ENCODE measurements at regions not wholly inside any gene's neighbourhood (a gene's known extent, or its start where the extent isn't known, plus 50 kb on each side); places are given as distances from the start of the nearest gene placed in this dataset.

DNA sequence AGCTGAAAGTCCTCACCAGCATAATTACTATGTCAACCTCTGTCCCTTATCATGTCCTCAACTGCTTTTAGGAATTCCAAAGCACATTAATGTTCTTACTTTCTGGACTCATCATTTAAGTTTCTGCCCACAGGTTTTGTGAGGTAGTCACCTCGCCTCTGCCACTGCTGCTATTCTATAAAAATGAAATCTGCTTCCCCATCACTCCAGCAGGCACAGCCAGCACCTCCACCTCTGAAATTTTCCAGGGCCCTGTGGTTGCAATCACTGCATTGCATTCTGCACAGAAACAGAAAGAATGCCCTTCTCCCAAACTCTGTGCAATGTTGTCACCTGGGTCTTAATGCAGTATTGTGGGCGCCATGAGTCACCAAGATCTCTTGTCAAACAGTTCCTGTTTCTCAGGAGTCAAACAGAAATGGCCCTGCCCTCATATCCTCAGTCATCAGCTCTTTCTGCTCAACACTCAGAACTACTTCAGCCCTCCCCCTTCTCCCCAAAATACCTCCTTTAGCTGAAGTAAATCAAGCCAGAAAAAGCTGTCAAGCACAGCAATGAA is 529.2 kb upstream of the NBEA start:
- DNase-seq (ENCODE audit: low read depth in 2 of 2) = no peak

DNA sequence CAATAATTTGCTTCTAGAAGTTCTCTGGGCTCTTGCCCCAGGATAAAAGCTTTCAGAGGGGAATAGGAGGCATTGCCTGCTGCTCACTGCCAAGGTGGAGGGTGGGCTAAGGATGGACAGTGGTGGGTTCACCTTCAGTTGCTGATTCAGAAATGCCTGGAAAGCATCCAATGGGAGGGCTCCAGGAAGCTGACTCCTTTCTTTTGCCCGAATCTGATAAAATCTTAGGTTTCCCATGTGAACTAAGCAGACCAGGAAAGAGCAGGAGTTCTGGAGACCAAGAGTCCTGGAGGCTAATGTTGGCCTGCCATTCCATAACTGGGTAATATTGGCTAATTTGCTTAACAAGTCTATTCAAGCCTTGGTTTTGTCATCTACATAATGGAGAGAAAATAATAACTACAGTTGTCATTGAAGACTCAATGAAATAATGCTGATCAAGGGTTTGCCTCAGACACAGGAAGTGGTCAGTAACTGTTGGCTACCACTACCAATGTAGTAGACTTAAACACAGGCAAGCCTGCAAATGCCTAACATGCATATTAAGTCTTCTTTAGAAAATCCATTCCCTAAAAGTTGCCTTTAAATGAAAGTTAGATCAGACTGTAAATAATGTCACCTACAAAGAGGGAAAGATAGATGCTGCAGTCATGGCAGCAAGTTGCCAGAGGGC is 528.4 kb upstream of the NBEA start:
- no peak for DNase-seq (ENCODE audit: low read depth in 2 of 2)

DNA sequence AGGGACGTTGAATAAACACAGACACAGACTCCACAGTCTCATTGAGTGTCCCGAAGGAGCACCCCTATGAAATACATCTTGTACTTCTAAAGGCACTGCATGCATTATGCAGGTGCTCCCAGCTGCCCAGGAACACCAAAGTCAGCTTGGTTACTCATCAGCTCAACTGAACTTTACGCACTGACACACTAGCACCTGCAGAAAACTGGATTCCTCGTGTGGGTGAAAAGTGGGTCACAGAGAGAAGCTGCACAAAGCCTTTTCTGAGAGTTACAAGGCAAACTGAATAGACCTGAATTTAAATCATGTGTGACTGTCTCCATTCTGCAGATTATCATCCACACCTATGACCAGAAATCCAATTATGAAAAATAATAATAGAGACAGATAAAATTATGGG is 527.5 kb upstream of the NBEA start:
- no peak for DNase-seq (ENCODE audit: low read depth in 2 of 2)

DNA sequence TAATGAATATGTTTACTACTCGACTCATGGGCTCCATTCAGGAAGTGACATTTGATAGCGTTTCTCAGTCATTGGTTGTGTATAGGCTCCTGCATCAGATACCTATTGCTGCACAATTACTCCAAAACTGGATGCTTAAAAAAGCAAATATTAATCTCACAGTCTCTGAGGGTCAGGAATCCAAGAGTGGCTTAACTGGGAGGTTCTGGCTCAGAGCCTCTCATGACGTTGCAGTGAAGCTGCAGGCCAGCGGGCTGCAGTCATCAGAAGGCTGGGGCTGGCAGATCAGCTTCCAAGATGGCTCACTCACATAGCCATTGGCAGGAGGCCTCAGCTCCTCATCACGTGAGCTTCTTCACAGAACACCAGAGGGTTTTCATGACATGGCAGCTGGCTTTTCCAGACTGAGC is 525.1 kb upstream of the NBEA start:
- no peak for DNase-seq (ENCODE audit: low read depth in 2 of 2)

DNA sequence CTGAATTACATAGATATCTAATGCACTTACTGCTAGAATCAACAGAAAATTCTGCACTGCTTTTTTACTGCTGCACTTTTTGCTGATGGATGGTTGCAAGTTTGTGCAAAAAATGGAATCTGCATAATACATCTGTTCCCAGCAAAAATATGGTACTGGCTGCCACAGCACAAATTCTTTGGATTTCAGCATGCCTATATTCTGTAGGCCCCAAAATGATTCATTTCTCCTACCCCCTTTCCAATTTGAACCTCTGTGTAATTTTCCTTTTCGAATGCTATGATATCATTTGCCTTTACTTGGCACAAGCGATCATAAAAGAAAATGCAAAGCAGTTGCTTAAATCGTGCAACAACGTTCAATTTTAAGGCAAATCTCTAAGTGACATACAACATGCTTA is 524.2 kb upstream of the NBEA start:
- no peak for DNase-seq (ENCODE audit: low read depth in 2 of 2)

DNA sequence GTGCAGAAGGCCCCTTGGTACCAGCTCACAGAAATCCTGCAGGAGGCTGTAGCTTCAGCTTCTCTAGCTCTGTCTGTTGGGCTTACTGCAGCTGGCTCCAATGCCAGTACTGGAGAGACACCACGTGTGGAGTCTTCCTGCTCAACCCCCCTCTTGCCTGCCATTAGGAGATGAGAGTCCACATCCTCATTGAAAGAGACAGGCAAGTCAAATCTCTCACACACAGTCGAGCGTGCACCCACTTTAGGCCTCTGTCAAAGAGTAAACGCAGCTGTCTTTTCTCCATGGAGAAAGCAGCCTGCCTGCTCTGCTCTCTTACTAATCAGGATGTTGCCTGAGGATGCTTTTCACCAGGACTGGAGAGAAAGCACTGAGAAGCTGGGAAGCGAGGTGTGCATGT is 523.0 kb upstream of the NBEA start:
- no peak for DNase-seq (ENCODE audit: low read depth in 2 of 2)

DNA sequence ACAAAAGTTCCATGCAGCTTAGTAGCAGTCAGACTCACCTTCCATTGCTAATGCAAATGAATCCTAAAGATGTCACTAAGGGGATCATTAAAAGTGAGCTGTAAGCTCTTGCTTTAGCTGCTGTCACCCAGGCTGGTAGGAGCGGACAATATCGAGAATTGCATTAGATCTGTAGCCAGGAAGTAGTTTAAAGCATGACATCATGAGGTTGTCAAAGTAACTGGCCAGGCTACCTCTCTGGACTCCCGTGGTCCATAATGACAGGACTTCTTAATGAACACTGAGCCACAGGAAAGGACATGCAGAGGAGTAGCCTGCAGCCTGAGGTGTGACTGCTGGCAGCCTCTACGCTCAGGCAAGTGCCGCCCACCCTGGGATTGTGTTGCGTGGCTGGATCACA is 522.3 kb upstream of the NBEA start:
- DNase-seq (ENCODE audit: low read depth in 2 of 2) = no peak

DNA sequence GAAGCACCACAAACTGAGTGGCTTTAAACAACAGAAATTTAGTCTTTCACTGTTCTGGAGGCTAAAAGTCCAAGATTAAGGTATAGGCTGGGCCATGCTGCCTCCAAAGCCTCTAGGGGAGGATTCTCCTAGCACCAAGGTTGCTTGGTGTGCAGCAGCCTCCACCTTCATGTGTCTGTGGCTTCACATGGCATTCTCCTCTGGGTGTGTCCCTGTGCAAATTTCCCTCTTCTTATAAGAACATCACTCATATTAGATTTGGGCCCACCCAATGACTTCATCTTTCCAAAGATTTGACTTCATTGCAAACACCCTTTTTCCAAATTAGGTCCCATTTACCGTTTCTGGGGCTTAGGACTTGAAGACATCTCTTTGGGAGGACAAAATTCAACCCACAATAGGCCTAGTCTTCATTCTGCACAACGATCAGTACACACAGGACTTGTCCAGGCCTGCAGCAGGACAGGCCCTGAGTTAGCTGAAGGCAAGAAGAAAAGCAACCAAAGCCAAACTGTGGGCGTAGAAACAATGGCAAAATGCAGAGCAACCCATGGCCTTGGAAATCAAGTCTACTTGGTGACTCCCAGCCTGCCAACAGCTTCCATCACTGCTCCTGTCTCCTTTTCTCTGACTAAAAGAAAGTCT is 521.2 kb upstream of the NBEA start:
- DNase-seq (ENCODE audit: low read depth in 2 of 2) = no peak

DNA sequence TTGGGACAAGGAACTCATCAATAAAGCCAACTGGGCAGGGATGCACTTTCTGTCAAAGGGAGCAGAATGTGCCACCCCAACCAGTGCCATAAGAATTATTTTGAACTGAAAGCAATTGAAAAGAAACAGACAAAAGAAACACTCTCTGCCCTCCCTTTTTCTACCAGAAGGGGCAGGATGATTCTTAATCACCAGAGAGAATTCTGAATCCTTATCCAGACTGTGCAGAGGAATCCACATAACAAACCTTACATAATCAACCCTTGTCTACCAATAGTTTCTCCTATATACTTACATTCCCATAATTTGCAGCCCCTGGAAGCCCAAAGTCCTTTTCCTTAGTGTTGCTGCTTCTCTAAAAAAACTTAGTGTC is 520.7 kb upstream of the NBEA start:
- DNase-seq (ENCODE audit: low read depth in 2 of 2) = no peak

DNA sequence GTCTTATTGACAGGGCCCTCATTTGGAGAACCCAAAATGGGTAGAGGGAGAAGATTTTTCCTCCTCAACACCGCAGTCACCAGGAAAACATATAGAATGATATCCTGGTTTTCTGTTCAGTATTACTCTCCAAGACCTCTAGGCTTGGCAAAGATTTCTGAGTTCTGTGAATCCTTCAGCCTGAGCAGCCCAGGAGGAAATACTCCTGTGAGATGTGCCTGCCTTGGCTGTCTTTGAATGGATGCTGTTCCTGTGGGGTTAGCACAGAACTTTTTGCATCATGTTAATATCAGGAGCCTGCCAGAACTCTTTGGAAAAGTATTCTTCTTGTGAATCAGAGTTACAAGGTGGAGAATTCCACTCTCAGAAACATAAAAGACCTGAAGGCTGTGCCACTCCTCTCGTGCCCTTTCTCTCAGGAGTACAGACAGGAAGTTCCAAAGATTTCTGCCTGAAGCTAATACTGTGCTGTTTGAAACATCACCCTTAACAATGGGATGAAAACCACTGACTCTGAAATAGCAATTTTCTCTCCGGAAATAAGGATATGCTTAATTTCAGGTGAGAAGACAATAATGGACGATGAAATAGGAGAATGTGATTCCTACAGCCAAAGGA is 520.1 kb upstream of the NBEA start:
- DNase-seq (ENCODE audit: low read depth in 2 of 2) = no peak

DNA sequence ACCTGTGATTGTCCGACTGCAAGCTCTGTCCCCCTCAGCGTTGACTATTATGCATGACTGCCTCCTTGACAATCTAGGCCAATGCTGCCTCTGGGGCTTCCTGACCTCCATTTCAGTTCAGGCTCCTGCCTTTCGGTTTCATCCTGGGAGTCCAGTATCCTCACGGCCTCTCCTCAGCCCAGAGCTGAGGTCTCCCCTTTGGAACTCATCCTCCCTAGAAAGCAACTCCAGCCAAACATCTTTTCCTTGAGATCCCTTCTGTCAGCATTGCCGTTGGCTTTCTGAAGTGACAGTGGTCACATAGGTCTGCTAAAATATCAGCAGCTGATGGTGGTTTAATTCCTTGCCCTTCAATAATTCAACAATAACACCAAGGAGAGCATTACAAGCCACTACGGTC is 519.1 kb upstream of the NBEA start:
- DNase-seq (ENCODE audit: low read depth in 2 of 2) = no peak

DNA sequence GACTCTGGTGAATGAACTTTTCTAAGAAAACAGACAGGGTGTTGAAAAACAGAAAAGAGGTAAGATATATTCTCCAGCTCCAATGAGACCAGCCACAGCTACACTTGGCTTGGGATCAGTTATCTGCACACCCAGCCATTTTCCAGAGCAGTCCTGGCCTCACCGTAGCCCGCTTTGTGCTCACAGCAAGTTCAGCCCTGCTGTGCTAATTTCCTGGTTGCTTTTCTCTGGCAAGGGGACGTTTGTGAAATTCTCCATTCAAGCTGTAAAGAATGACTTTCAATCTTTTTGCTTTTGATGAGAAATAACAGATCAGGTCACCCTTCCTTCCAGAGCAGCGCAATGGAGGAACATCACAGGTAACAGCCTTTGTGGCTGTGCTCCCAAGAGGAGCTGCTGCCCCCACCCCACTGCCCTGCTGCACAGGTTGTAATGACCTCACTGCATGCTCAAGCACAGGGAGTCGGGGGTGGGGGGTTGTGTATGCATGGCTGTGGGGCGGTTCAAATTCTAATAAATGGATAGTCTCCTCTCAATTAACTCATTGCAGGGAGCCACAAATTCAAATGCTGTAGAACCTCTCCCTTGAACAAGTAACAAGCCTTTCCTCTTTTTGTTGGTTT is 516.6 kb upstream of the NBEA start:
- DNase-seq (ENCODE audit: low read depth in 2 of 2) = no peak

DNA sequence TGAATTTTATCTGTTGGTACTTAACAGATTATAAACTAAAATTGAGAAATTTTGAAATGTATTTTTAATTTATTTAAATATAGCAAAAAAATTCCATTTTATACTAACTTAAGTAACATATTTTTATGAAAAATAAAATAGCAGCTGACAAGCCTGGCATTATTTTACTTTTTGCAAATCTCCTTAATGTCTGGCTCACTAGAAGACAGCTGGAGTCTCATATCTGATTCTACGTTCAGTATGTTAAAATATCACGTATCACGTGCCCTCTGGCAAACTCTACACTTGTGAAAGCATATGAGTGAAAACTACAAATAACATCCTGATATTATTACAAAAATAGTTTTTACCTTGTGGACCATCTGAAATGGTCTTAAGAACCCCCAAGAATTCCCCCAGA is 513.2 kb upstream of the NBEA start:
- DNase-seq (ENCODE audit: low read depth in 2 of 2) = no peak

DNA sequence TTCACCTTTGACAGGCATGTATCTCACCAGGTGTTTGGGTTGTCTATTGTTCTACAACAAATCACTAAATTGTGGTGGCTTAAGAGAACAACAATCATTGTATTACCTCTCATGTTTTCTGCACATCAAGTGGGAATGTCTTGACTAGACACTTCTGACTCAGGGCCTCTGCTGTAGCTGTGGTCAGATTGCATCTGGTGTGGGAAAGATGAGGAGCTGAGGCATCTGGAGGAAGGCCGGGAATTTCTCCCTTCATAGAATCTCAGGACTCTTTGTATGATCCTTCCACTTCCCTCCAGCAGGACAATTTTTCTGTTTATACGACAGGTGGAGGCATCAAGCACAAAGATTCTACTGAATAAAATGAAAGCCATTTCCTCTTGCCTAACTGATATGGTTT is 511.8 kb upstream of the NBEA start:
- no peak for DNase-seq (ENCODE audit: low read depth in 2 of 2)

DNA sequence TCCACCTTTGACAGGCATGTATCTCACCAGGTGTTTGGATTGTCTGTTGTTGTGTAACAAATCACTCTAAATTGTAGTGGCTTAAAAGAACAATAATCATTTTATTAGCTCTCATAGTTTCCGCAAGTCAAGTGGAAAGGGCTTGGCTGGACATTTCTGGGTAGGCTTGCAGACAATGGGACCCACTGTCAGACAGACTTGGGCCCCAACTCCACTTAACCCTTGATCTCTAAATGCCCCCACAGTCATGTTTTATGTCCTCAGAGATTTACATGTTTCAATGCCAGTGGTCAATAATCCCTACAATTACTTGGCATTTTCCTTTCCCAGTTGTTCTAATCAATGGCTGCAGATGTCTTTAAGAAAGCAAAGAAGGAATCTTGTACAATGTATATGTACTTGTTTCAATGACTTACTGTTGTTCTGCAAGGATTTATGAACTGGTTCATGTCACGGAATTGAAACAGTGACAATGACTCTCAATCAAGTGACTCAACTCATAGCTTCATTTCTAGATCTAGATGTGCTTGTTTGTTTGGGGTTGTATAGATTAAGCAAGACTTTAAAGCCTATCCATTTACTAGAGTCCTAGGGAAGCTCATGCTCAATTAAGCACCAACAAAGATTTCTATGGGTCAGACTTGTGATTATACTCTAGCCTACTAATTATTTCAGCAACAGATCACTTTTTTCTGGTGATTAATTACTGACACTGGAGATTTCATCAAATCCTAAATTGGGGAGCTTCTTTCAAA is 510.1 kb upstream of the NBEA start:
- DNase-seq (ENCODE audit: low read depth in 2 of 2) = no peak

DNA sequence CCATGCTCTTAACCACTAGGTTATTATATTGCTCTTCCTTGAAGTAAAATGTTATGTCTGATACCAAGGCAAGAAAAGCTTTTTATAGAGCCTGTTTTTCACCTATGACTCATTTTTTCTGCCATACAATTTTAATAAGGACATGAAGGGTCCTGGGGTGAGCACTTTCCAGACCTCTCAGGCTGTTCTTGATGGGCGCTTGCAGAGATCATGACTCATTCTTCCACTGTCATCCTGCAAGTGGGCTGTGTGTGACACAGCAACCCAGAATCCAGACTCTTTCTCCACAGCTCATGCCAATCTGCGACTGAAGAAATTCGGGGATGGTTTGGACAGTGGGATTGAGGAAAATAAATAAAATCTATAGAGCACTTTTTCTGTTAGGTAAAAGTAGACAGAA is 506.7 kb upstream of the NBEA start:
- no peak for DNase-seq (ENCODE audit: low read depth in 2 of 2)

DNA sequence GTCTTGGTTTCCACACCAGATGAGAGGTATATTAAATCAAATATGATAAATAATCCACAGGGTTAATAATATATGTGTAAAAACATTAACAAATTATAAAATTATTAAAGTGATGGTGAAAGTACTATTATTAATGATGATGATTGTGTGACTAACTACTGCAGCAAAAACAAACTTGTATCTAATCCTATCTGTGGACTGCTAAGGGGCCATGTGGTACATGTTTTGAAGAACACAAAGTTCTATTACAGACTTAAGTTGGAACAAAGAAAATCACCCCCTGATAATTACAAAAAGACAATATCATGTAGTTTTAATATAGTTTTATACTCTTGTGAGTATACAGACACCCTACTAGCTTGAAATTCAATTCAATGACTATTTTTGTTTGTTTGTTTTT is 504.2 kb upstream of the NBEA start:
- no peak for DNase-seq (ENCODE audit: low read depth in 2 of 2)

DNA sequence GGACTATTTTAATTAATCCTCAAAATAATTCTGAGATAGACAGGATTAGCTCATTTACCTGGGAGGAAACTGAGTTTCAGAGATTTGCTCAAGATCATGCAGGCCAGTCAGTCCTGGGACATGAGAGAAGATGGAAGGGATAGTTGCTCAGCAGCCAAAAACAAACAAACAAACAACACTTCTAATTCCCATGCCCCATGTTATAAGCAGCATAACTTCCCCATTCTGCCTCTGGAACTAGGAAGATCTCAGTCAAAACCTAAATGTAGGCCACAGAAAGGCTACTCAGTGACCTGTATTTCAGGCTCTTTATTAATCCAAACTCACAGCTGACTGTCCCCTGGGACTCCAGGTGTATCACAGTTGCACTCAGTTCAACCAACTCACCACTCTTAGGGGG is 489.2 kb upstream of the NBEA start:
- DNase-seq (ENCODE audit: low read depth in 2 of 2) = no peak

DNA sequence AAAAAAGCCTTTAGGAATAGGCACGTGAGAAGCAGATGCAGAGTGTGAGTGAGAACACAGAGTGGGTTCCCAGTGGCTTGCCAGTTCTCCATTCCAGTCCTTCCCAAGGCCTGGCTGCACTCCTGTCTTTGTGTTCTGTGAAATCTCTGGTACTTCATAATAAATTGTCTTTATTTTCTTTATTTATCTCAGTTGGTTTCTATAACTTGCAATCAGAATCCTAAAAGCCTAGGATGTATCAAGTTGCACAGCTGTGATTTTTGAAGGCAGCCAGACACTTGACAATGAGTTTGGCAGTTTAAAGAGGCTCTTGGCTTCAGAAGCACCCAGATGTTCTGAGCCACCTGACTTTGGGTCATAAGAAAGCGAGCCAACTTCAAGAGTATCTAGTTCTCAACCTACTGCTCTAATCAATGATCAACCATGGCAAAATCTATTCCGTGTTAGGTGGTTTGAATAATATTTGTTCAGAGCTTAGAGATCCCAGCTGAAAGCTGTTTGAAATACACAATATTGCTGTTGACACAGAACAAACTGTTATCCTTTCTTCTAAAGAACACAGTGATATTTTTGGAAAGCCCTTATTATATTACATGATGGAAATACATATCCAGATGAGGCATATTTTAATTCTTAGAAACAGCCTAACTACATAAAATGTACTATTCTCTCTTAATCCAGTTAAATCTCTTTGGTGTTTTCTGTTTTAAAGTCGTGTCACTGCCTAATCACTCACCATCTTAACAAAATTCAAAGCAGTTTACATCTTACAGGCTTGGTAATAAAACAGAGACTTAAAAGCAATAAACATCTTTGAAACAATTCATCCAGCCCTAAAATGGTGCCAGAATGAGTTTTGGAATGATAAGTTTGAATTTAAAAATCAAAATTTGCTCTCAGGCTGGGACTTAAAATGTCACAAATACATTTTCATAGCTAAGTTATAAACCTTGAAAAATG is 483.0 kb upstream of the NBEA start:
- DNase-seq (ENCODE audit: low read depth in 2 of 2) = no peak

DNA sequence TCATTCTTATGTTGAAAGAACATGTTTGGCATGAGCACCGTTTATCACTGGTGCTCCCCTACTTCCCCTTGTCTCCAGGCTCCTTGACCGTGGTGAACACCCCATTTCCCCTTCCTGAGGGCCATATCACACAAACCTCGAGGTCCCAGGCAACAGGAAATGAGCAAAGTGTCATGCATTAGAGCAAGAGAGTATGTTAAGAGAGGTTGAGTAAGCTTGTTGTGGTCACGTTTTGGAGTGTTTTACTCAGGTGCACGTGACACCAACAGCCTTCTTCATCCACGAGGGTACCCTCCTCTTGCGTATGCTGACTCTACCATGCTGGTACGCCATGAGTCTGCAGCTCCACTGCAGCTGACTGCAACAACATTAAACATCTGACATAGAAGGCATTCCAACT is 482.2 kb upstream of the NBEA start:
- no peak for DNase-seq (ENCODE audit: low read depth in 2 of 2)

DNA sequence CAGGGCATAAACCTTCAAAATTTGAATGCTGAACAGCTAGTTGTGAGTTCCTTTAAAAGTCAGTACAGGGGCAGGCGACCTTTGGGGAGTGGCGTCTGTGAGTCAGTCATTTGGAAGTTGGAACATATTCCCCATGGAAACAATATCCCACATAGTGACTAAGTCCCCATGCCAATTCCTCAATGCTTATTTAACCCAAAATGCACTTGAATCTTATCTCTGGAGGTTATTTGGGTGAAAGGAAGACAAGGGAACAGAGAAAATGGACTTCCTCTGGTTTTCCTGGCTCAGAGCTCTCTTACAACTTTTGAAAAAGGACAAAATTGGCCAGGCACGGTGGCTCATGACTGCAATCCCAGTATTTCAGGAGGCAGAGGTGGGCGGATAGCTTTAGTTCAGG is 479.2 kb upstream of the NBEA start:
- DNase-seq (ENCODE audit: low read depth in 2 of 2) = no peak
